ENCODE measurements at regions not wholly inside any gene's neighbourhood (a gene's known extent, or its start where the extent isn't known, plus 50 kb on each side); places are given as distances from the start of the nearest gene placed in this dataset.

GRCh38 chr2:198712485-198712884 lies 745.3 kb downstream of the SATB2 start:
- Histone ChIP-seq H3K9me3 (replicated peaks in 1 of 3) (no peaks in the 10 kb centered on the region), H3K4me1 (replicated peaks in 1 of 2) (no peaks in the 10 kb centered on the region), H3K27me3 (no peaks in the 10 kb centered on the region), H3K4me3 (no peak overlapping the region), H3K27ac (no peak overlapping the region), H3K36me3 (replicated peaks in 1 of 2) (no peaks in the 10 kb centered on the region)
- intact Hi-C loops (cut with DNase I): no loop called here
- TF ChIP-seq CTCF (IDR thresholded peaks at IDR 0.05) (no peak), POLR2A (IDR thresholded peaks at IDR 0.05) (no peak)
- 36 to 67% (median 45%) methylated on average over 4 of the region's 4 CpGs for WGBS, 4 donors
- DNase-seq: no peak

GRCh38 chr2:198711484-198711883 lies 746.3 kb downstream of the SATB2 start:
- intact Hi-C loops (cut with DNase I): no loop called here

GRCh38 chr2:198710562-198710961 lies 747.2 kb downstream of the SATB2 start:
- WGBS, 4 donors: 46 to 67% (median 53%) methylated on average over 1 of the region's 1 CpG
- no peak for DNase-seq
- Histone ChIP-seq H3K4me1 (replicated peaks in 1 of 2) (no peaks in the 10 kb centered on the region), H3K27ac (no peak overlapping the region), H3K4me3 (no peak overlapping the region), H3K9me3 (replicated peaks in 1 of 3) (no peaks in the 10 kb centered on the region), H3K27me3 (no peaks in the 10 kb centered on the region), H3K36me3 (replicated peaks in 1 of 2) (no peaks in the 10 kb centered on the region)
- TF ChIP-seq POLR2A (IDR thresholded peaks at IDR 0.05) (no peak), CTCF (IDR thresholded peaks at IDR 0.05) (no peak)
- intact Hi-C loops (cut with DNase I): no loop called here

More at GRCh38 chr2:198711484-198711883, 746.3 kb downstream of the SATB2 start:
- no peak overlapping the region for H3K27ac ChIP-seq
- no peaks in the 10 kb centered on the region for H3K36me3 ChIP-seq (replicated peaks in 1 of 2)
- TF ChIP-seq CTCF (IDR thresholded peaks at IDR 0.05): no peak
- no peak for TF ChIP-seq POLR2A (IDR thresholded peaks at IDR 0.05)
- no peak for DNase-seq
- no peaks in the 10 kb centered on the region for H3K27me3 ChIP-seq
- H3K9me3 ChIP-seq (replicated peaks in 1 of 3): no peaks in the 10 kb centered on the region
- H3K4me1 ChIP-seq (replicated peaks in 1 of 2): no peaks in the 10 kb centered on the region
- no peak overlapping the region for H3K4me3 ChIP-seq

DNA sequence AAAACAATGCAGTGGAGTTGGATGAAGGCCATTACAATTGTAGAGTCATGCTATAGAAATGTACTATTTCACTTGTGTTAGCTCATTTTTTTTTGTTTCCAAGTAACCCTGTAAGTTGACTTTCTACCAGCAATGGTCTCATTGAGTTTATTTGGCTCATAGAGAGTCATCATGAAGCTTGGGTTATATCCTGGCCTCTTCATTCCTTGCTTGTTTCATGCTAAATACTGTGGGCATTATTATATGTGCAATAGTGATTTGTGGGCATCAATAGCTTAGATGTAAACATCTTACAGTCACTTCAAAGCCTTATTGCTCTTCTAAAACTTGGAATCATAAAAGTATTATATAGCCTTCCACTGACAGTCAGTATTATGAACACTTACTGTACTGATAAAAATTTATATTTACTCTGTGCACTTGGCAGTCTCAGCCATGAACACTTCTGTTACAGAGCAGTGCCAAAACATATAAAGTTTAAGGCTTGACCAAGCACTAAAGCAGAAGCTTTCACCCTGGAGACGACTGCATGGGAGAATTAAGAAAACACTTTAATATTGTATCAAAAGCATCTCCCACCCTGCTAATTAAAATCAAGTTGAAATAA lies 751.2 kb downstream of the SATB2 start:
- Histone ChIP-seq H3K27me3 (no peaks in the 10 kb centered on the region), H3K9me3 (replicated peaks in 1 of 3) (no peaks in the 10 kb centered on the region), H3K27ac (no peak overlapping the region), H3K4me1 (replicated peaks in 1 of 2) (no peaks in the 10 kb centered on the region), H3K4me3 (no peak overlapping the region), H3K36me3 (replicated peaks in 1 of 2) (no peaks in the 10 kb centered on the region)
- no peak for TF ChIP-seq POLR2A (IDR thresholded peaks at IDR 0.05)
- no peak for TF ChIP-seq CTCF (IDR thresholded peaks at IDR 0.05)
- no peak for DNase-seq
- intact Hi-C loops (cut with DNase I): no loop called here
- WGBS, 4 donors: 42 to 64% (median 57%) methylated on average over 1 of the region's 1 CpG
